Lower lobe of right lung (tissue), 2 donors: ENCODE measurements at regions not wholly inside any gene's neighbourhood (a gene's known extent, or its start where the extent isn't known, plus 50 kb on each side); places are given as distances from the start of the nearest gene placed in this dataset.
A peak's percentile ranks its signal among the peaks of the same experiment; 100 is the strongest.

Experiments used
- ATAC-seq, 2 donors: fragments of 200-7000 bp; cut with Tn5 transposase; one replicate each; pipeline ENCODE4 v1.9.1; 2020 to 2022; ENCODE audit warnings: mild to moderate bottlenecking in 2 of 2, moderate library complexity in 2 of 2
- DNase-seq: peaks from one replicate; pipeline ENCODE4 v3.0.0-alpha.2; 2020
- H3K27ac ChIP-seq: fragments of 200-600 bp; one replicate; pipeline ENCODE4 v1.8.0; 2022
- H3K27me3 ChIP-seq: fragments of 200-600 bp; one replicate; pipeline ENCODE4 v1.8.0; 2022; ENCODE audit warnings: low read depth
- H3K36me3 ChIP-seq: fragments of 200-600 bp; one replicate; pipeline ENCODE4 v1.8.0; 2022; ENCODE audit warnings: mild to moderate bottlenecking
- H3K4me1 ChIP-seq: fragments of 200-600 bp; one replicate; pipeline ENCODE4 v1.8.0; 2022
- H3K4me3 ChIP-seq: fragments of 200-600 bp; one replicate; pipeline ENCODE4 v1.8.0; 2022; ENCODE audit warnings: mild to moderate bottlenecking
- H3K9me3 ChIP-seq: fragments of 200-600 bp; one replicate; pipeline ENCODE4 v1.8.0; 2022
- intact Hi-C: fragments of 100-400 bp; cut with DNase I; formaldehyde crosslinking; loops from one replicate; pipeline ENCODE4 v1.11.0; 2022
- TF ChIP-seq, protein P1 (sequence below): fragments of 200-600 bp; IDR thresholded peaks from one replicate; pipeline ENCODE4 v1.8.0; 2022; ENCODE audit warnings: antibody characterized with exemption, mild to moderate bottlenecking
- donor health status: DM: no; HTN: yes; CAD: no; lungs with severe emphysema.

GRCh38 chr18:10068766-10069567 lies 155.2 kb downstream of the VAPA start:
- no peaks in the 10 kb centered on the region for H3K36me3 ChIP-seq
- DNase-seq (no peak), ATAC-seq (no peak)
- intact Hi-C loops, result no loop called here
- no peak overlapping the region for H3K4me3 ChIP-seq
- TF ChIP-seq, protein P1, sequence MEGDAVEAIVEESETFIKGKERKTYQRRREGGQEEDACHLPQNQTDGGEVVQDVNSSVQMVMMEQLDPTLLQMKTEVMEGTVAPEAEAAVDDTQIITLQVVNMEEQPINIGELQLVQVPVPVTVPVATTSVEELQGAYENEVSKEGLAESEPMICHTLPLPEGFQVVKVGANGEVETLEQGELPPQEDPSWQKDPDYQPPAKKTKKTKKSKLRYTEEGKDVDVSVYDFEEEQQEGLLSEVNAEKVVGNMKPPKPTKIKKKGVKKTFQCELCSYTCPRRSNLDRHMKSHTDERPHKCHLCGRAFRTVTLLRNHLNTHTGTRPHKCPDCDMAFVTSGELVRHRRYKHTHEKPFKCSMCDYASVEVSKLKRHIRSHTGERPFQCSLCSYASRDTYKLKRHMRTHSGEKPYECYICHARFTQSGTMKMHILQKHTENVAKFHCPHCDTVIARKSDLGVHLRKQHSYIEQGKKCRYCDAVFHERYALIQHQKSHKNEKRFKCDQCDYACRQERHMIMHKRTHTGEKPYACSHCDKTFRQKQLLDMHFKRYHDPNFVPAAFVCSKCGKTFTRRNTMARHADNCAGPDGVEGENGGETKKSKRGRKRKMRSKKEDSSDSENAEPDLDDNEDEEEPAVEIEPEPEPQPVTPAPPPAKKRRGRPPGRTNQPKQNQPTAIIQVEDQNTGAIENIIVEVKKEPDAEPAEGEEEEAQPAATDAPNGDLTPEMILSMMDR, result no peak
- no peak overlapping the region for H3K27ac ChIP-seq
- H3K9me3 ChIP-seq, result no peaks in the 10 kb centered on the region
- H3K27me3 ChIP-seq, result no peaks in the 10 kb centered on the region
- H3K4me1 ChIP-seq, result peaks cover 19% of the 10 kb centered on the region

GRCh38 chr18:10070561-10071000 lies 156.8 kb downstream of the VAPA start:
- TF ChIP-seq, protein P1, result no peak
- no peaks in the 10 kb centered on the region for H3K27me3 ChIP-seq
- H3K27ac ChIP-seq, result no peak overlapping the region
- H3K4me1 ChIP-seq, result peaks cover 19% of the 10 kb centered on the region
- no peaks in the 10 kb centered on the region for H3K36me3 ChIP-seq
- H3K9me3 ChIP-seq, result no peaks in the 10 kb centered on the region
- intact Hi-C loops, result no loop called here
- DNase-seq (no peak), ATAC-seq (no peak)
- no peak overlapping the region for H3K4me3 ChIP-seq

DNA sequence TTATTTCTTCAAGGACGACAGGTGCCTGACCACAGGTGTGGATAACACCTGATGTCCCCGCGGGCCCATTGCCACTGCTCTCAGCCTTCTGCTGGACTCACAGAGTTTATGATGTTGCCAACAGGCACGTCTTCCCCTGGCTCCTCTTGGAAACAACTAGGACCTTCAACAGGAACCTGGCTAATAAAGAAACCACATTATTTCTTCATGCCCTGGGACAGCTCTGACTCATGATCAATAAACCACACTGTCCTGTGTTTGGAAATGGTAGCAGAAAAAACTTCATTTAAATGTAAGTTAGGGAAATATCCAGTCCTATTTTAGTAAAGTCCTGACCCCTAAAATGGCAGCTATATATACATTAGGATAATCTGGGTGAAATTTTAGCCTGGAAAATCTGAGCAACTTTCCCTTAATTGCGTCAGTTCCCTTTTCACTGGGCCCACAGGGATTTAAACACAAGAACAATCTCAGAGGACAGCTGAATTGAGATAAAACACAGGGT lies 158.9 kb downstream of the VAPA start:
- ATAC-seq (peak in 1 of 2 donors; percentile 37), DNase-seq (no peak)
- H3K27ac ChIP-seq, result no peak overlapping the region
- H3K27me3 ChIP-seq, result no peaks in the 10 kb centered on the region
- TF ChIP-seq, protein P1, result no peak
- H3K4me3 ChIP-seq, result no peak overlapping the region
- no peaks in the 10 kb centered on the region for H3K9me3 ChIP-seq
- intact Hi-C loops, result no loop called here
- no peaks in the 10 kb centered on the region for H3K36me3 ChIP-seq
- H3K4me1 ChIP-seq, result peaks cover 13% of the 10 kb centered on the region

GRCh38 chr18:10074110-10074509 lies 160.3 kb downstream of the VAPA start:
- H3K27ac ChIP-seq, result no peak overlapping the region
- DNase-seq (no peak), ATAC-seq (no peak)
- no peaks in the 10 kb centered on the region for H3K9me3 ChIP-seq
- intact Hi-C loops, result no loop called here
- H3K4me3 ChIP-seq, result no peak overlapping the region
- TF ChIP-seq, protein P1, result no peak
- peaks cover 3% of the 10 kb centered on the region for H3K4me1 ChIP-seq
- H3K27me3 ChIP-seq, result no peaks in the 10 kb centered on the region
- H3K36me3 ChIP-seq, result no peaks in the 10 kb centered on the region

- ATAC-seq, result no peak
- TF ChIP-seq, protein P1, result no peak
- Histone ChIP-seq H3K36me3 (no peaks in the 10 kb centered on the region), H3K27me3 (no peaks in the 10 kb centered on the region), H3K27ac (no peak overlapping the region), H3K4me3 (no peak overlapping the region), H3K4me1 (peaks cover 3% of the 10 kb centered on the region), H3K9me3 (no peaks in the 10 kb centered on the region)
- intact Hi-C loops, result no loop called here
- DNase-seq, result no peak
Measured at GRCh38 chr18:10074728-10075127, 160.9 kb downstream of the VAPA start.
